Renal pelvis (tissue), 1 donor: ENCODE measurements at regions not wholly inside any gene's neighbourhood (a gene's known extent, or its start where the extent isn't known, plus 50 kb on each side); places are given as distances from the start of the nearest gene placed in this dataset.
"Not testable (repeated sequence)": the region's sequence is repeated elsewhere in the genome, so short reads cannot be mapped to it uniquely, and the experiment has no call there.

Source experiments
- DNase-seq: peaks from one replicate; pipeline ENCODE4 v3.0.0-alpha.2; 2013

- not testable (repeated sequence) for DNase-seq
These were observed 217.6 kb downstream of the IRX2 start for GRCh38 chr5:2533848-2534247.

- DNase-seq: no peak
These were observed 218.7 kb downstream of the IRX2 start for GRCh38 chr5:2532809-2533208.

- no peak for DNase-seq
These were observed 220.2 kb downstream of the IRX2 start for GRCh38 chr5:2531318-2531717.

- no peak for DNase-seq
These were observed 220.9 kb downstream of the IRX2 start for GRCh38 chr5:2530609-2531008.

- DNase-seq: no peak
These were observed 221.9 kb downstream of the IRX2 start for GRCh38 chr5:2529371-2530092.

GRCh38 chr5:2525351-2525750 lies 226.1 kb downstream of the IRX2 start:
- DNase-seq: no peak

- no peak for DNase-seq
These were observed 226.9 kb downstream of the IRX2 start for GRCh38 chr5:2524620-2525019.

GRCh38 chr5:2523180-2523579 lies 228.3 kb downstream of the IRX2 start:
- DNase-seq: no peak

- DNase-seq: no peak
These were observed 229.1 kb downstream of the IRX2 start for GRCh38 chr5:2522372-2522771.

- DNase-seq: no peak
These were observed 232.3 kb downstream of the IRX2 start for GRCh38 chr5:2519153-2519552.

- DNase-seq: no peak
These were observed 234.0 kb downstream of the IRX2 start for GRCh38 chr5:2517451-2517850.

- DNase-seq: no peak
These were observed 236.2 kb downstream of the IRX2 start for GRCh38 chr5:2515180-2515764.

- DNase-seq: no peak
These were observed 237.0 kb downstream of the IRX2 start for GRCh38 chr5:2514484-2514883.

GRCh38 chr5:2511706-2512105 lies 239.8 kb downstream of the IRX2 start:
- no peak for DNase-seq

- no peak for DNase-seq
These were observed 240.4 kb downstream of the IRX2 start for GRCh38 chr5:2511126-2511525.

GRCh38 chr5:2509527-2509926 lies 241.9 kb downstream of the IRX2 start:
- no peak for DNase-seq

- no peak for DNase-seq
These were observed 243.0 kb downstream of the IRX2 start for GRCh38 chr5:2508514-2508913.

GRCh38 chr5:2507611-2508010 lies 243.9 kb downstream of the IRX2 start:
- DNase-seq: no peak

- DNase-seq: no peak
These were observed 244.9 kb downstream of the IRX2 start for GRCh38 chr5:2506603-2507002.

GRCh38 chr5:2505217-2505616 lies 246.3 kb downstream of the IRX2 start:
- DNase-seq: no peak

GRCh38 chr5:2502970-2503594 lies 248.4 kb downstream of the IRX2 start:
- no peak for DNase-seq

GRCh38 chr5:2499917-2500316 lies 251.6 kb downstream of the IRX2 start:
- DNase-seq: no peak

- DNase-seq: no peak
These were observed 254.6 kb downstream of the IRX2 start for GRCh38 chr5:2496891-2497290.

- DNase-seq: no peak
These were observed 255.4 kb downstream of the IRX2 start for GRCh38 chr5:2496126-2496525.
